ENCODE measurements at regions not wholly inside any gene's neighbourhood (a gene's known extent, or its start where the extent isn't known, plus 50 kb on each side); places are given as distances from the start of the nearest gene placed in this dataset.
"Not testable (repeated sequence)": the region's sequence is repeated elsewhere in the genome, so short reads cannot be mapped to it uniquely, and the experiment has no call there.

- TF ChIP-seq CTCF (IDR thresholded peaks at IDR 0.05; ENCODE audit: borderline replicate concordance, insufficient read depth, low read depth, low read length) = no peak
These were observed 587.1 kb upstream of the CPEB2 start for GRCh38 chr4:14415146-14415545.

GRCh38 chr4:14419516-14419915 lies 582.8 kb upstream of the CPEB2 start:
- no peak for TF ChIP-seq CTCF (IDR thresholded peaks at IDR 0.05; ENCODE audit: borderline replicate concordance, insufficient read depth, low read depth, low read length)
- no peak overlapping the region for H3K4me3 ChIP-seq (ENCODE audit: low read depth, low read length)

More at GRCh38 chr4:14415146-14415545, 587.1 kb upstream of the CPEB2 start:
- no peak overlapping the region for H3K4me3 ChIP-seq (ENCODE audit: low read depth, low read length)

- H3K4me3 ChIP-seq (ENCODE audit: low read depth, low read length) = not testable (repeated sequence)
These were observed 576.0 kb upstream of the CPEB2 start for GRCh38 chr4:14426297-14426696.

GRCh38 chr4:14428125-14428524 lies 574.2 kb upstream of the CPEB2 start:
- TF ChIP-seq CTCF (IDR thresholded peaks at IDR 0.05; ENCODE audit: borderline replicate concordance, insufficient read depth, low read depth, low read length) = no peak
- H3K4me3 ChIP-seq (ENCODE audit: low read depth, low read length) = no peak overlapping the region

- no peak for TF ChIP-seq CTCF (IDR thresholded peaks at IDR 0.05; ENCODE audit: borderline replicate concordance, insufficient read depth, low read depth, low read length)
- no peak overlapping the region for H3K4me3 ChIP-seq (ENCODE audit: low read depth, low read length)
These were observed 570.8 kb upstream of the CPEB2 start for GRCh38 chr4:14431155-14432134.

- no peak for TF ChIP-seq CTCF (IDR thresholded peaks at IDR 0.05; ENCODE audit: borderline replicate concordance, insufficient read depth, low read depth, low read length)
These were observed 567.8 kb upstream of the CPEB2 start for GRCh38 chr4:14434483-14434882.

GRCh38 chr4:14434916-14435315 lies 567.4 kb upstream of the CPEB2 start:
- no peak overlapping the region for H3K4me3 ChIP-seq (ENCODE audit: low read depth, low read length)
- TF ChIP-seq CTCF (IDR thresholded peaks at IDR 0.05; ENCODE audit: borderline replicate concordance, insufficient read depth, low read depth, low read length) = no peak

More at GRCh38 chr4:14434483-14434882, 567.8 kb upstream of the CPEB2 start:
- H3K4me3 ChIP-seq (ENCODE audit: low read depth, low read length) = no peak overlapping the region

Measured in GM12875 (cell line).